Esophagus muscularis mucosa (tissue), 3 donors: ENCODE measurements at regions not wholly inside any gene's neighbourhood (a gene's known extent, or its start where the extent isn't known, plus 50 kb on each side); places are given as distances from the start of the nearest gene placed in this dataset.

Experiments
- POLR2A ChIP-seq: fragments of 450-650 bp; IDR thresholded peaks from one replicate; pipeline ENCODE4 v1.6.1; 2017; ENCODE audit warnings: antibody characterized with exemption, moderate library complexity, mild to moderate bottlenecking, low read depth
- POLR2AphosphoS5 ChIP-seq, 2 donors: sonication (generic); formaldehyde crosslinking; IDR thresholded peaks; one replicate each; pipeline ENCODE4 v1.6.1; 2017; ENCODE audit warnings: antibody characterized with exemption in 2 of 2
- TF ChIP-seq, protein P1 (sequence below), 3 experiments: fragments of 200-600 bp in 2 of 3; fragments of 450-650 bp in 1 of 3; sonication (generic) in 2 of 3; IDR thresholded peaks; one replicate each; pipeline ENCODE4 v1.5.1; 2017 to 2019; ENCODE audit warnings: antibody characterized with exemption in 3 of 3, mild to moderate bottlenecking in 2 of 3, moderate library complexity in 1 of 3

- TF ChIP-seq, protein P1, sequence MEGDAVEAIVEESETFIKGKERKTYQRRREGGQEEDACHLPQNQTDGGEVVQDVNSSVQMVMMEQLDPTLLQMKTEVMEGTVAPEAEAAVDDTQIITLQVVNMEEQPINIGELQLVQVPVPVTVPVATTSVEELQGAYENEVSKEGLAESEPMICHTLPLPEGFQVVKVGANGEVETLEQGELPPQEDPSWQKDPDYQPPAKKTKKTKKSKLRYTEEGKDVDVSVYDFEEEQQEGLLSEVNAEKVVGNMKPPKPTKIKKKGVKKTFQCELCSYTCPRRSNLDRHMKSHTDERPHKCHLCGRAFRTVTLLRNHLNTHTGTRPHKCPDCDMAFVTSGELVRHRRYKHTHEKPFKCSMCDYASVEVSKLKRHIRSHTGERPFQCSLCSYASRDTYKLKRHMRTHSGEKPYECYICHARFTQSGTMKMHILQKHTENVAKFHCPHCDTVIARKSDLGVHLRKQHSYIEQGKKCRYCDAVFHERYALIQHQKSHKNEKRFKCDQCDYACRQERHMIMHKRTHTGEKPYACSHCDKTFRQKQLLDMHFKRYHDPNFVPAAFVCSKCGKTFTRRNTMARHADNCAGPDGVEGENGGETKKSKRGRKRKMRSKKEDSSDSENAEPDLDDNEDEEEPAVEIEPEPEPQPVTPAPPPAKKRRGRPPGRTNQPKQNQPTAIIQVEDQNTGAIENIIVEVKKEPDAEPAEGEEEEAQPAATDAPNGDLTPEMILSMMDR (IDR thresholded peaks at IDR 0.05): no peak
- TF ChIP-seq POLR2A (no peak), POLR2AphosphoS5 (IDR thresholded peaks at IDR 0.05) (no peak)
Measured at GRCh38 chr1:222109836-222110235, 367.9 kb upstream of the DUSP10 start.
